GM21381 (cell line): ENCODE measurements at regions not wholly inside any gene's neighbourhood (a gene's known extent, or its start where the extent isn't known, plus 50 kb on each side); places are given as distances from the start of the nearest gene placed in this dataset.
"Not testable (repeated sequence)": the region's sequence is repeated elsewhere in the genome, so short reads cannot be mapped to it uniquely, and the experiment has no call there.

Experiments
- ATAC-seq: cut with Tn5 transposase; IDR thresholded peaks from one replicate; pipeline ENCODE4 v1.9.1; 2021; ENCODE audit warnings: mild to moderate bottlenecking, moderate library complexity; ENCODE audit not compliant: unreplicated experiment

GRCh38 chr16:17566656-17567450, 96.1 kb upstream of the XYLT1 start:
- no peak for ATAC-seq

- no peak for ATAC-seq
Observed at GRCh38 chr16:17566075-17566474, 95.3 kb upstream of the XYLT1 start.

GRCh38 chr16:17565605-17566004, 94.8 kb upstream of the XYLT1 start:
- ATAC-seq: no peak

- no peak for ATAC-seq
Observed at GRCh38 chr16:17564856-17565255, 94.1 kb upstream of the XYLT1 start.

GRCh38 chr16:17563323-17564091, 92.7 kb upstream of the XYLT1 start:
- ATAC-seq: no peak

GRCh38 chr16:17561056-17561455, 90.3 kb upstream of the XYLT1 start:
- ATAC-seq: no peak

GRCh38 chr16:17560548-17560947, 89.8 kb upstream of the XYLT1 start:
- ATAC-seq: no peak

GRCh38 chr16:17559394-17559793, 88.6 kb upstream of the XYLT1 start:
- no peak for ATAC-seq

GRCh38 chr16:17557949-17558348, 87.2 kb upstream of the XYLT1 start:
- ATAC-seq: no peak

- ATAC-seq: no peak
Observed at GRCh38 chr16:17557480-17557879, 86.7 kb upstream of the XYLT1 start.

- ATAC-seq: no peak
Observed at GRCh38 chr16:17556276-17557052, 85.7 kb upstream of the XYLT1 start.

- ATAC-seq: no peak
Observed at GRCh38 chr16:17555176-17555575, 84.4 kb upstream of the XYLT1 start.

- ATAC-seq: no peak
Observed at GRCh38 chr16:17552351-17552750, 81.6 kb upstream of the XYLT1 start.

GRCh38 chr16:17551682-17552081, 80.9 kb upstream of the XYLT1 start:
- ATAC-seq: not testable (repeated sequence)

- ATAC-seq: no peak
Observed at GRCh38 chr16:17548825-17549224, 78.1 kb upstream of the XYLT1 start.

- no peak for ATAC-seq
Observed at GRCh38 chr16:17544785-17545184, 74.0 kb upstream of the XYLT1 start.

- no peak for ATAC-seq
Observed at GRCh38 chr16:17544304-17544703, 73.5 kb upstream of the XYLT1 start.

GRCh38 chr16:17543073-17543472, 72.3 kb upstream of the XYLT1 start:
- ATAC-seq: no peak

GRCh38 chr16:17541324-17541723, 70.6 kb upstream of the XYLT1 start:
- no peak for ATAC-seq

GRCh38 chr16:17538927-17539326, 68.2 kb upstream of the XYLT1 start:
- ATAC-seq: no peak

GRCh38 chr16:17532338-17532995, 61.7 kb upstream of the XYLT1 start:
- ATAC-seq: peak; percentile 42
